HT1080 (cell line): ENCODE measurements at regions not wholly inside any gene's neighbourhood (a gene's known extent, or its start where the extent isn't known, plus 50 kb on each side); places are given as distances from the start of the nearest gene placed in this dataset.
"Not testable (repeated sequence)": the region's sequence is repeated elsewhere in the genome, so short reads cannot be mapped to it uniquely, and the experiment has no call there.

ENCODE experiments used
- DNase-seq: peaks from one replicate; pipeline ENCODE4 v3.0.0-alpha.2; 2015; ENCODE audit warnings: low read depth

- DNase-seq: not testable (repeated sequence)
These were observed 2877.2 kb downstream of the RPIA start for GRCh38 chr2:91568391-91569338.

GRCh38 chr2:91571239-91571923 lies 2879.9 kb downstream of the RPIA start:
- peak; percentile 11 for DNase-seq

- DNase-seq: not testable (repeated sequence)
These were observed 2881.5 kb downstream of the RPIA start for GRCh38 chr2:91573018-91573417.

GRCh38 chr2:91573755-91574154 lies 2882.3 kb downstream of the RPIA start:
- DNase-seq: not testable (repeated sequence)

- not testable (repeated sequence) for DNase-seq
These were observed 2882.8 kb downstream of the RPIA start for GRCh38 chr2:91574255-91574654.

- peak; percentile 30 for DNase-seq
These were observed 2884.2 kb downstream of the RPIA start for GRCh38 chr2:91575701-91576100.

GRCh38 chr2:91577406-91577805 lies 2885.9 kb downstream of the RPIA start:
- not testable (repeated sequence) for DNase-seq

GRCh38 chr2:91578678-91579077 lies 2887.2 kb downstream of the RPIA start:
- not testable (repeated sequence) for DNase-seq

- DNase-seq: not testable (repeated sequence)
These were observed 2888.1 kb downstream of the RPIA start for GRCh38 chr2:91579555-91579954.

- not testable (repeated sequence) for DNase-seq
These were observed 2888.6 kb downstream of the RPIA start for GRCh38 chr2:91580043-91580442.

- DNase-seq: not testable (repeated sequence)
These were observed 2895.6 kb downstream of the RPIA start for GRCh38 chr2:91587098-91587497.

- not testable (repeated sequence) for DNase-seq
These were observed 2896.5 kb downstream of the RPIA start for GRCh38 chr2:91587908-91588535.

GRCh38 chr2:91588782-91589223 lies 2897.3 kb downstream of the RPIA start:
- DNase-seq: not testable (repeated sequence)

GRCh38 chr2:91589454-91590328 lies 2898.2 kb downstream of the RPIA start:
- not testable (repeated sequence) for DNase-seq

- not testable (repeated sequence) for DNase-seq
These were observed 2898.9 kb downstream of the RPIA start for GRCh38 chr2:91590381-91590780.

GRCh38 chr2:91591066-91591465 lies 2899.6 kb downstream of the RPIA start:
- peak; percentile 16 for DNase-seq

GRCh38 chr2:91597436-91597835 lies 2906.0 kb downstream of the RPIA start:
- not testable (repeated sequence) for DNase-seq

GRCh38 chr2:91598519-91598918 lies 2907.0 kb downstream of the RPIA start:
- DNase-seq: peak; percentile 84

GRCh38 chr2:91599000-91599399 lies 2907.5 kb downstream of the RPIA start:
- DNase-seq: peak; percentile 84

- DNase-seq: not testable (repeated sequence)
These were observed 2911.4 kb downstream of the RPIA start for GRCh38 chr2:91602860-91603259.

GRCh38 chr2:91603996-91604395 lies 2912.5 kb downstream of the RPIA start:
- not testable (repeated sequence) for DNase-seq
